Upper lobe of left lung (tissue), 4 donors: ENCODE measurements at regions not wholly inside any gene's neighbourhood (a gene's known extent, or its start where the extent isn't known, plus 50 kb on each side); places are given as distances from the start of the nearest gene placed in this dataset.

Experiments used
- EP300 ChIP-seq, 4 donors: sonication (generic); formaldehyde crosslinking; IDR thresholded peaks; one replicate each; pipeline ENCODE4 v1.5.1; 2017; ENCODE audit warnings: antibody characterized with exemption in 4 of 4, control low read depth in 2 of 4
- POLR2A ChIP-seq, 4 donors: fragments of 450-650 bp; IDR thresholded peaks; one replicate each; pipeline ENCODE4 v1.5.1; 2016 to 2017; ENCODE audit warnings: antibody characterized with exemption in 4 of 4, mild to moderate bottlenecking in 2 of 4
- TF ChIP-seq, protein P1 (sequence below), 6 experiments: fragments of 450-650 bp in 4 of 6; fragments of 200-600 bp in 2 of 6; sonication (generic) in 2 of 6; IDR thresholded peaks; one replicate each; pipeline ENCODE4 v1.5.1; 2016 to 2019; ENCODE audit warnings: antibody characterized with exemption in 6 of 6

DNA sequence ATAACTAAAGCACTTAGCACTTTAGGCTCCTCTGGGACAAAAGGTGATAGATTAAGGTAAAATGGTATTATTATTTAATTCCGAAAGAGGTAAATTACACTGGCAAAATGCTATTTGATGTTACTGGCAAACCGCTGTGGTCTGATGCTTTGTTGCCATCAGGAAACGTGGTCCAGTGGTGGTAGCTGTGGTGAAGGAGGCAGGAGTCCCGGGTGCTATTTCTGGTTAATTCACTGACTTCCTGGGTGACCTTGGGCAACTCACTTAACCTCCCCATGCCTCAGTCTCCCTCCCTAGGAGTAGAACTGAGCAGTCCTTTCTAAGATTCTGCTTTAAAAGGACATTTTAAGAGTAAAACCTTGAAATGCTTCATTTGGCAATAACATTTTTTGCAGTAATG, 233.4 kb downstream of the ZPLD1 start:
- TF ChIP-seq, protein P1, sequence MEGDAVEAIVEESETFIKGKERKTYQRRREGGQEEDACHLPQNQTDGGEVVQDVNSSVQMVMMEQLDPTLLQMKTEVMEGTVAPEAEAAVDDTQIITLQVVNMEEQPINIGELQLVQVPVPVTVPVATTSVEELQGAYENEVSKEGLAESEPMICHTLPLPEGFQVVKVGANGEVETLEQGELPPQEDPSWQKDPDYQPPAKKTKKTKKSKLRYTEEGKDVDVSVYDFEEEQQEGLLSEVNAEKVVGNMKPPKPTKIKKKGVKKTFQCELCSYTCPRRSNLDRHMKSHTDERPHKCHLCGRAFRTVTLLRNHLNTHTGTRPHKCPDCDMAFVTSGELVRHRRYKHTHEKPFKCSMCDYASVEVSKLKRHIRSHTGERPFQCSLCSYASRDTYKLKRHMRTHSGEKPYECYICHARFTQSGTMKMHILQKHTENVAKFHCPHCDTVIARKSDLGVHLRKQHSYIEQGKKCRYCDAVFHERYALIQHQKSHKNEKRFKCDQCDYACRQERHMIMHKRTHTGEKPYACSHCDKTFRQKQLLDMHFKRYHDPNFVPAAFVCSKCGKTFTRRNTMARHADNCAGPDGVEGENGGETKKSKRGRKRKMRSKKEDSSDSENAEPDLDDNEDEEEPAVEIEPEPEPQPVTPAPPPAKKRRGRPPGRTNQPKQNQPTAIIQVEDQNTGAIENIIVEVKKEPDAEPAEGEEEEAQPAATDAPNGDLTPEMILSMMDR (IDR thresholded peaks at IDR 0.05), result no peak
- TF ChIP-seq POLR2A (IDR thresholded peaks at IDR 0.05), result no peak
- TF ChIP-seq EP300 (IDR thresholded peaks at IDR 0.05), result no peak
